GM19043 (cell line): ENCODE measurements at regions not wholly inside any gene's neighbourhood (a gene's known extent, or its start where the extent isn't known, plus 50 kb on each side); places are given as distances from the start of the nearest gene placed in this dataset.

Experiments used
- ATAC-seq: cut with Tn5 transposase; IDR thresholded peaks from one replicate; pipeline ENCODE4 v1.9.1; 2021; ENCODE audit warnings: low read depth; ENCODE audit not compliant: unreplicated experiment

- ATAC-seq, result no peak
These were observed 235.1 kb upstream of the SPOCK3 start for GRCh38 chr4:167469436-167469835.

GRCh38 chr4:167475951-167476350 lies 241.7 kb upstream of the SPOCK3 start:
- no peak for ATAC-seq

- ATAC-seq, result no peak
These were observed 257.7 kb upstream of the SPOCK3 start for GRCh38 chr4:167492007-167492406.

- no peak for ATAC-seq
These were observed 275.3 kb upstream of the SPOCK3 start for GRCh38 chr4:167509551-167509950.

GRCh38 chr4:167524091-167524490 lies 289.8 kb upstream of the SPOCK3 start:
- ATAC-seq, result no peak

GRCh38 chr4:167537761-167538160 lies 303.5 kb upstream of the SPOCK3 start:
- no peak for ATAC-seq

GRCh38 chr4:167541286-167541685 lies 307.0 kb upstream of the SPOCK3 start:
- ATAC-seq, result no peak

GRCh38 chr4:167544391-167544790 lies 310.1 kb upstream of the SPOCK3 start:
- ATAC-seq, result no peak

GRCh38 chr4:167550021-167550420 lies 315.7 kb upstream of the SPOCK3 start:
- ATAC-seq, result no peak

- ATAC-seq, result peak; percentile 84
These were observed 321.2 kb upstream of the SPOCK3 start for GRCh38 chr4:167555338-167556022.

- no peak for ATAC-seq
These were observed 344.6 kb upstream of the SPOCK3 start for GRCh38 chr4:167578906-167579305.

- ATAC-seq, result no peak
These were observed 347.2 kb upstream of the SPOCK3 start for GRCh38 chr4:167581449-167581965.

GRCh38 chr4:167587361-167587760 lies 353.1 kb upstream of the SPOCK3 start:
- ATAC-seq, result no peak

- ATAC-seq, result no peak
These were observed 361.6 kb upstream of the SPOCK3 start for GRCh38 chr4:167595898-167596297.

GRCh38 chr4:167602157-167602556 lies 367.9 kb upstream of the SPOCK3 start:
- no peak for ATAC-seq

- ATAC-seq, result no peak
These were observed 372.3 kb upstream of the SPOCK3 start for GRCh38 chr4:167606551-167606950.

GRCh38 chr4:167613381-167613780 lies 379.1 kb upstream of the SPOCK3 start:
- no peak for ATAC-seq

- ATAC-seq, result no peak
These were observed 380.6 kb upstream of the SPOCK3 start for GRCh38 chr4:167614866-167615265.

GRCh38 chr4:167616476-167616875 lies 382.2 kb upstream of the SPOCK3 start:
- ATAC-seq, result no peak

GRCh38 chr4:167622481-167623240 lies 388.4 kb upstream of the SPOCK3 start:
- peak; percentile 91 for ATAC-seq

GRCh38 chr4:167623241-167623572 lies 388.9 kb upstream of the SPOCK3 start:
- ATAC-seq, result no peak

GRCh38 chr4:167629272-167629671 lies 395.0 kb upstream of the SPOCK3 start:
- no peak for ATAC-seq
